HL-60 (cell line): ENCODE measurements at regions not wholly inside any gene's neighbourhood (a gene's known extent, or its start where the extent isn't known, plus 50 kb on each side); places are given as distances from the start of the nearest gene placed in this dataset.

Experiments
- DNase-seq, 2 experiments: peaks; one replicate each; pipeline ENCODE4 v3.0.0-alpha.2; 2010 to 2020; ENCODE audit warnings: low read depth in 1 of 2, low spot score in 1 of 2
- H3K27ac ChIP-seq: fragments of 250-450 bp; sonication (Bioruptor Pico); replicated peaks from 2 replicates; pipeline ENCODE4 v1.5.1; 2020; ENCODE audit warnings: mild to moderate bottlenecking, moderate library complexity
- H3K27me3 ChIP-seq: fragments of 250-450 bp; sonication (Bioruptor Pico); 2 replicates; pipeline ENCODE4 v1.5.1; 2021; ENCODE audit warnings: mild to moderate bottlenecking, moderate library complexity; ENCODE audit not compliant: insufficient read depth, poor library complexity, severe bottlenecking
- H3K4me3 ChIP-seq: replicated peaks from 2 replicates; pipeline ENCODE4 v1.5.1; 2011; ENCODE audit warnings: mild to moderate bottlenecking, control low read depth, low read length; ENCODE audit not compliant: insufficient read depth
- CTCF ChIP-seq: IDR thresholded peaks from one replicate; pipeline ENCODE4 v1.5.1; 2011; ENCODE audit warnings: low read length, control low read depth, inconsistent platforms; ENCODE audit not compliant: insufficient read depth
- GABPA ChIP-seq: IDR thresholded peaks from 2 replicates; pipeline ENCODE4 v1.6.1; 2012; ENCODE audit warnings: low read depth
- POLR2AphosphoS5 ChIP-seq: IDR thresholded peaks from 2 replicates; pipeline ENCODE4 v1.6.1; 2012; ENCODE audit warnings: low read depth
- REST ChIP-seq: IDR thresholded peaks from 2 replicates; pipeline ENCODE4 v1.6.1; 2012; ENCODE audit warnings: low read depth; ENCODE audit not compliant: insufficient replicate concordance
- SPI1 ChIP-seq: IDR thresholded peaks from 2 replicates; pipeline ENCODE4 v1.6.1; 2012; ENCODE audit warnings: low read depth, mild to moderate bottlenecking, borderline replicate concordance

GRCh38 chr9:82805027-82805426 is 257.9 kb downstream of the RASEF start:
- no peak overlapping the region for H3K27ac ChIP-seq
- DNase-seq, result no peak
- TF ChIP-seq REST, result no peak
- no peak for TF ChIP-seq GABPA
- no peaks in the 10 kb centered on the region for H3K27me3 ChIP-seq
- H3K4me3 ChIP-seq, result no peak overlapping the region

DNA sequence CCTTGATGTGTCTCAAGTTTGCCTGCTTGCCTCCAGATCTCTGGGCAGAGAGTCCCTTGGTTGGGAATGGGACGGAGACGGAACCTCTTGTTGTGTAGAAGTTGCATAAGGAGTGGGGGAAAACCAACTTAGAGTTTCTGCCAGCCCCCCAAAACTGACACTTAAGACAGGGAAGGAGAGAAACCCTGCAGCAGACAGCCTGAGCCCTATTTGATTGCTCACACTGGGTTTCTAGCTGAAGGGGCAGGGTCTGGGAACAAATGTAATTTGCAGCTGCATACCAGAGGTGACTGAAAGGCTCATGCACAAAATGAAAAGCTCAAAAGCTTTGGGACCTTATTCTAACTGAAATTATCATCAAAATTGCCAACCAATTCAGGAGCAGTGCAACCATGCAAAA is 254.5 kb downstream of the RASEF start:
- Histone ChIP-seq H3K27me3 (no peaks in the 10 kb centered on the region), H3K4me3 (no peak overlapping the region), H3K27ac (no peak overlapping the region)
- DNase-seq, result no peak
- no peak for TF ChIP-seq GABPA
- TF ChIP-seq SPI1, result no peak
- TF ChIP-seq REST, result no peak
- no peak for TF ChIP-seq POLR2AphosphoS5
- no peak for TF ChIP-seq CTCF

DNA sequence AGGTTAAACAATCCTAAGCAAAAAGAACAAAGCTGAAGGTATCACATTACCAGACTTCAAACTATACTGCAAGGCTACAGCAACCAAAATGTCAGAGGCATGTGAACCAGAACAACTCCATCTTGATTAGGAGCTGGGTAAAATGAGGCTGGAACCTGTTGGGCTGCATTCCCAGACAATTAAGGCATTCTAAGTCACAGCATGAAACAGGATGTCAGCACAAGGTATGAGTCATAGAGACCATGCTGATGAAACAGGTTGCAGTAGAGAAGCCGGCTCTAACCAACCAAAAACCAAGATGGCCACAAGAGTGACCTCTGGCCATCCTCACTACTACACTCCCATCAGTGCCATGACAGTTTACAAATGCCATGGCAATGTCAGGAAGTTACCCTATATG is 252.0 kb downstream of the RASEF start:
- no peak for DNase-seq
- Histone ChIP-seq H3K27ac (no peak overlapping the region), H3K27me3 (no peaks in the 10 kb centered on the region), H3K4me3 (no peak overlapping the region)
- no peak for TF ChIP-seq GABPA
- TF ChIP-seq POLR2AphosphoS5, result no peak
- TF ChIP-seq REST, result no peak
- no peak for TF ChIP-seq CTCF
- no peak for TF ChIP-seq SPI1

- Histone ChIP-seq H3K4me3 (no peak overlapping the region), H3K27ac (no peak overlapping the region), H3K27me3 (no peaks in the 10 kb centered on the region)
- DNase-seq, result no peak
- TF ChIP-seq REST, result no peak
These were observed 243.7 kb downstream of the RASEF start for GRCh38 chr9:82819260-82819659.
